HEK293 (cell line): ENCODE measurements at regions not wholly inside any gene's neighbourhood (a gene's known extent, or its start where the extent isn't known, plus 50 kb on each side); places are given as distances from the start of the nearest gene placed in this dataset.

ENCODE experiments used
- BCL11B ChIP-seq: fragments of 450-650 bp; formaldehyde crosslinking; IDR thresholded peaks from 2 replicates; pipeline ENCODE4 v1.5.1; 2016; ENCODE audit warnings: low read depth, missing biosample characterization, missing genetic modification characterization
- REPIN1 ChIP-seq: fragments of 450-650 bp; formaldehyde crosslinking; IDR thresholded peaks from 2 replicates; pipeline ENCODE4 v1.5.1; 2017; ENCODE audit warnings: missing biosample characterization, missing genetic modification characterization, low read depth
- ZBTB21 ChIP-seq: fragments of 450-650 bp; formaldehyde crosslinking; IDR thresholded peaks from 2 replicates; pipeline ENCODE4 v1.5.1; 2017; ENCODE audit warnings: missing biosample characterization, missing genetic modification characterization
- ZBTB8A ChIP-seq: fragments of 450-650 bp; formaldehyde crosslinking; IDR thresholded peaks from 2 replicates; pipeline ENCODE4 v1.5.1; 2016; ENCODE audit warnings: missing biosample characterization, missing genetic modification characterization
- ZNF138 ChIP-seq: fragments of 450-650 bp; formaldehyde crosslinking; IDR thresholded peaks from 2 replicates; pipeline ENCODE4 v1.5.1; 2016; ENCODE audit warnings: missing biosample characterization, missing genetic modification characterization, borderline replicate concordance
- ZNF24 ChIP-seq: fragments of 450-650 bp; formaldehyde crosslinking; IDR thresholded peaks from 2 replicates; pipeline ENCODE4 v1.5.1; 2016; ENCODE audit warnings: missing biosample characterization, missing genetic modification characterization
- ZNF266 ChIP-seq: fragments of 450-650 bp; formaldehyde crosslinking; IDR thresholded peaks from 2 replicates; pipeline ENCODE4 v1.5.1; 2016; ENCODE audit warnings: missing biosample characterization, missing genetic modification characterization, low read depth
- ZNF394 ChIP-seq: fragments of 450-650 bp; formaldehyde crosslinking; IDR thresholded peaks from 2 replicates; pipeline ENCODE4 v1.5.1; 2016; ENCODE audit warnings: missing biosample characterization, missing genetic modification characterization, mild to moderate bottlenecking, moderate library complexity, borderline replicate concordance
- ZNF658 ChIP-seq: fragments of 450-650 bp; formaldehyde crosslinking; IDR thresholded peaks from 2 replicates; pipeline ENCODE4; 2016; ENCODE audit warnings: missing biosample characterization, missing genetic modification characterization
- ZNF76 ChIP-seq: fragments of 450-650 bp; formaldehyde crosslinking; IDR thresholded peaks from 2 replicates; pipeline ENCODE4; 2016; ENCODE audit warnings: low read depth, missing biosample characterization, missing genetic modification characterization, borderline replicate concordance
- TF ChIP-seq, protein P1 (sequence below): fragments of 450-650 bp; formaldehyde crosslinking; IDR thresholded peaks from 2 replicates; pipeline ENCODE4 v1.5.1; 2016; ENCODE audit warnings: missing biosample characterization, missing genetic modification characterization
- TF ChIP-seq, protein P2 (sequence below): fragments of 450-650 bp; formaldehyde crosslinking; IDR thresholded peaks from 2 replicates; pipeline ENCODE4 v1.5.1; 2017; ENCODE audit warnings: missing biosample characterization, missing genetic modification characterization

DNA sequence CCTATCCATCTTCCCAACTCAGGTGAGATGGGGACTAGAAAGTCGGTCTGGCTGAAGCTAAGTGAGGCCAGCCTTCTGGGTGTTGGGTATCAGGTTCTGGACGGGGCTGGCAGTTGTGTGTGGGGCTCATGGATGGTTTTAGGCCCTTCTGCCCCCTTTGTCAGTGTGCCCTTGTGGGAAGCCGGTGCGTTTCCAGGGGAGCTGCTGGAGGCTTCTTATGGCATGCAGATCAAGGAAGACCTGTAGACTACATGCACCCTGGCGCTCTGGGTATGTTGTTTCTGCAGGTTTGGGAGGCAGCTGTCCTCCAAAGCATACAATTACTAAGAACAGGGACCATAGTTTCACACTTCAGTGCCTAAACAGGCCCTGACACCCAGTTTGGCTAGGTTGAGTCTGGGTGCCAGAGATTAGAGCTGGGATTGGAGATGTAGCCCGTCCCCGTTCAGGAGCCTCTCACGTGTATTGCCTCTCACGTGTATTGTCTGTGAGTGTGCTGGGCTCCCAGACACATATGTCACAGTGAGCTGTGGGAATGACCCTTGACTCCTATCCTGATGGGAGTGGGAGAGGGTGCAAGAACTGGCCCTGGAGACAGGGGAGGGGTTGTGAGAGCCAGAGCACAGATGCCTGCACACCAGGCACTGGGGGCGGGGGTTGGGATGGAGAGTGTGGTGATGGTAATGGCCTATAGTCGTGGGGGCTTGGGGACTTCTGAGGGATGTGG lies 84.4 kb downstream of the SLC25A47 start:
- TF ChIP-seq, protein P1, sequence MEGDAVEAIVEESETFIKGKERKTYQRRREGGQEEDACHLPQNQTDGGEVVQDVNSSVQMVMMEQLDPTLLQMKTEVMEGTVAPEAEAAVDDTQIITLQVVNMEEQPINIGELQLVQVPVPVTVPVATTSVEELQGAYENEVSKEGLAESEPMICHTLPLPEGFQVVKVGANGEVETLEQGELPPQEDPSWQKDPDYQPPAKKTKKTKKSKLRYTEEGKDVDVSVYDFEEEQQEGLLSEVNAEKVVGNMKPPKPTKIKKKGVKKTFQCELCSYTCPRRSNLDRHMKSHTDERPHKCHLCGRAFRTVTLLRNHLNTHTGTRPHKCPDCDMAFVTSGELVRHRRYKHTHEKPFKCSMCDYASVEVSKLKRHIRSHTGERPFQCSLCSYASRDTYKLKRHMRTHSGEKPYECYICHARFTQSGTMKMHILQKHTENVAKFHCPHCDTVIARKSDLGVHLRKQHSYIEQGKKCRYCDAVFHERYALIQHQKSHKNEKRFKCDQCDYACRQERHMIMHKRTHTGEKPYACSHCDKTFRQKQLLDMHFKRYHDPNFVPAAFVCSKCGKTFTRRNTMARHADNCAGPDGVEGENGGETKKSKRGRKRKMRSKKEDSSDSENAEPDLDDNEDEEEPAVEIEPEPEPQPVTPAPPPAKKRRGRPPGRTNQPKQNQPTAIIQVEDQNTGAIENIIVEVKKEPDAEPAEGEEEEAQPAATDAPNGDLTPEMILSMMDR (tag by site-specific recombination), result no peak
- TF ChIP-seq, protein P2, sequence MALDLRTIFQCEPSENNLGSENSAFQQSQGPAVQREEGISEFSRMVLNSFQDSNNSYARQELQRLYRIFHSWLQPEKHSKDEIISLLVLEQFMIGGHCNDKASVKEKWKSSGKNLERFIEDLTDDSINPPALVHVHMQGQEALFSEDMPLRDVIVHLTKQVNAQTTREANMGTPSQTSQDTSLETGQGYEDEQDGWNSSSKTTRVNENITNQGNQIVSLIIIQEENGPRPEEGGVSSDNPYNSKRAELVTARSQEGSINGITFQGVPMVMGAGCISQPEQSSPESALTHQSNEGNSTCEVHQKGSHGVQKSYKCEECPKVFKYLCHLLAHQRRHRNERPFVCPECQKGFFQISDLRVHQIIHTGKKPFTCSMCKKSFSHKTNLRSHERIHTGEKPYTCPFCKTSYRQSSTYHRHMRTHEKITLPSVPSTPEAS (tag by site-specific recombination), result no peak
- TF ChIP-seq REPIN1 (tag by site-specific recombination), result no peak
- no peak for TF ChIP-seq ZNF76 (tag by site-specific recombination)
- TF ChIP-seq ZNF658 (tag by site-specific recombination), result no peak
- TF ChIP-seq ZNF138, result no peak
- no peak for TF ChIP-seq ZNF266 (tag by site-specific recombination)
- TF ChIP-seq ZBTB8A (tag by site-specific recombination), result no peak
- no peak for TF ChIP-seq ZNF24
- TF ChIP-seq ZNF394 (tag by site-specific recombination), result no peak
- no peak for TF ChIP-seq ZBTB21 (tag by site-specific recombination)
- TF ChIP-seq BCL11B (tag by site-specific recombination), result no peak
